Mesenchymal stem cell (in vitro differentiated cells and primary cell): ENCODE measurements at regions not wholly inside any gene's neighbourhood (a gene's known extent, or its start where the extent isn't known, plus 50 kb on each side); places are given as distances from the start of the nearest gene placed in this dataset.

Source experiments
- DNase-seq: peaks from one replicate; pipeline ENCODE4 v3.0.0-alpha.2; 2013
- H2AFZ ChIP-seq: one replicate; pipeline ENCODE4 v1.6.1; 2013; ENCODE audit warnings: low read depth, mild to moderate bottlenecking, control low read depth, inconsistent platforms, low read length, moderate library complexity
- H2AK5ac ChIP-seq: 2 replicates; pipeline ENCODE4 v1.6.1; 2013; ENCODE audit warnings: low read length, moderate library complexity, mild to moderate bottlenecking, inconsistent platforms; ENCODE audit not compliant: severe bottlenecking
- H2BK120ac ChIP-seq: one replicate; pipeline ENCODE4 v1.6.1; 2013; ENCODE audit warnings: low read depth, mild to moderate bottlenecking, inconsistent platforms, low read length, moderate library complexity
- H2BK12ac ChIP-seq, 2 experiments: one replicate each; pipeline ENCODE4 v1.6.1; 2013; ENCODE audit warnings: inconsistent platforms in 2 of 2, low read length in 2 of 2, mild to moderate bottlenecking in 2 of 2, moderate library complexity in 2 of 2, control low read depth in 1 of 2
- H2BK15ac ChIP-seq: one replicate; pipeline ENCODE4 v1.6.1; 2013; ENCODE audit warnings: mild to moderate bottlenecking, low read depth, inconsistent platforms; ENCODE audit not compliant: poor library complexity, severe bottlenecking
- H2BK5ac ChIP-seq: 2 replicates; pipeline ENCODE4 v1.6.1; 2013; ENCODE audit warnings: low read depth, mild to moderate bottlenecking, low read length, control low read depth, inconsistent platforms; ENCODE audit not compliant: poor library complexity, severe bottlenecking
- H3K14ac ChIP-seq, 2 experiments: one replicate each; pipeline ENCODE4 v1.6.1; 2013; ENCODE audit warnings: inconsistent platforms in 2 of 2, low read length in 2 of 2, control low read depth in 1 of 2, mild to moderate bottlenecking in 1 of 2, moderate library complexity in 1 of 2
- H3K18ac ChIP-seq, 2 experiments: one replicate each; pipeline ENCODE4 v1.6.1; 2013; ENCODE audit warnings: inconsistent platforms in 2 of 2, low read length in 2 of 2, control low read depth in 1 of 2, low read depth in 1 of 2, mild to moderate bottlenecking in 1 of 2
- H3K23ac ChIP-seq, 2 experiments: one replicate each; pipeline ENCODE4 v1.6.1; 2013; ENCODE audit warnings: inconsistent platforms in 2 of 2, low read length in 2 of 2, mild to moderate bottlenecking in 2 of 2, moderate library complexity in 2 of 2, control low read depth in 1 of 2
- H3K27ac ChIP-seq: 2 replicates; pipeline ENCODE4 v1.5.1; 2013; ENCODE audit warnings: mild to moderate bottlenecking, moderate library complexity, low read length, control low read depth, inconsistent platforms; ENCODE audit not compliant: poor library complexity, severe bottlenecking
- H3K27me3 ChIP-seq, 2 experiments: 2 replicates each; pipeline versions ENCODE4 v1.6.1 to v1.7.0; 2013; ENCODE audit warnings: low read length in 2 of 2, mild to moderate bottlenecking in 2 of 2, moderate library complexity in 2 of 2, control low read depth in 1 of 2, inconsistent platforms in 1 of 2; ENCODE audit not compliant: control insufficient read depth in 1 of 2, insufficient read depth in 1 of 2
- H3K36me3 ChIP-seq, 2 experiments: 2 replicates each; pipeline versions ENCODE4 v1.6.1 to v1.7.0; 2013; ENCODE audit warnings: low read length in 2 of 2, control low read depth in 1 of 2, inconsistent platforms in 1 of 2, low read depth in 1 of 2, mild to moderate bottlenecking in 1 of 2; ENCODE audit not compliant: insufficient read depth in 2 of 2, control insufficient read depth in 1 of 2
- H3K4ac ChIP-seq, 2 experiments: one replicate each; pipeline ENCODE4 v1.6.1; 2013; ENCODE audit warnings: inconsistent platforms in 2 of 2, low read length in 2 of 2, mild to moderate bottlenecking in 2 of 2, moderate library complexity in 2 of 2, control low read depth in 1 of 2, low read depth in 1 of 2
- H3K4me1 ChIP-seq: 2 replicates; pipeline ENCODE4 v1.6.1; 2013; ENCODE audit warnings: low read depth, low read length, control low read depth; ENCODE audit not compliant: control insufficient read depth, insufficient read depth
- H3K4me2 ChIP-seq: 2 replicates; pipeline ENCODE4 v1.6.1; 2013; ENCODE audit warnings: low read length, mild to moderate bottlenecking, inconsistent platforms; ENCODE audit not compliant: poor library complexity, severe bottlenecking
- H3K4me3 ChIP-seq, 2 experiments: 2 replicates each; pipeline versions ENCODE4 v1.5.1 to v1.7.0; 2013; ENCODE audit warnings: low read length in 2 of 2, mild to moderate bottlenecking in 2 of 2, control low read depth in 1 of 2, low read depth in 1 of 2; ENCODE audit not compliant: insufficient read depth in 1 of 2
- H3K79me1 ChIP-seq: replicated peaks from 2 replicates; pipeline ENCODE4 v1.6.1; 2013; ENCODE audit warnings: mild to moderate bottlenecking, control low read depth, low read length, inconsistent platforms; ENCODE audit not compliant: poor library complexity, severe bottlenecking
- H3K9ac ChIP-seq: 2 replicates; pipeline ENCODE4 v1.7.0; 2013; ENCODE audit warnings: mild to moderate bottlenecking, low read length, moderate library complexity
- H3K9me3 ChIP-seq: 2 replicates; pipeline ENCODE4 v1.7.0; 2013; ENCODE audit warnings: mild to moderate bottlenecking, low read length; ENCODE audit not compliant: control insufficient read depth
- H4K8ac ChIP-seq: one replicate; pipeline ENCODE4 v1.6.1; 2013; ENCODE audit warnings: inconsistent platforms, mild to moderate bottlenecking, low read length, moderate library complexity
- H4K91ac ChIP-seq: one replicate; pipeline ENCODE4 v1.6.1; 2013; ENCODE audit warnings: mild to moderate bottlenecking, low read length, inconsistent platforms
- WGBS: methylation state at CpG from one replicate; pipeline ENCODE4 v1.1.7; 2013; ENCODE audit warnings: mixed read lengths; 5-methylcytosine and 5-hydroxymethylcytosine counted together

DNA sequence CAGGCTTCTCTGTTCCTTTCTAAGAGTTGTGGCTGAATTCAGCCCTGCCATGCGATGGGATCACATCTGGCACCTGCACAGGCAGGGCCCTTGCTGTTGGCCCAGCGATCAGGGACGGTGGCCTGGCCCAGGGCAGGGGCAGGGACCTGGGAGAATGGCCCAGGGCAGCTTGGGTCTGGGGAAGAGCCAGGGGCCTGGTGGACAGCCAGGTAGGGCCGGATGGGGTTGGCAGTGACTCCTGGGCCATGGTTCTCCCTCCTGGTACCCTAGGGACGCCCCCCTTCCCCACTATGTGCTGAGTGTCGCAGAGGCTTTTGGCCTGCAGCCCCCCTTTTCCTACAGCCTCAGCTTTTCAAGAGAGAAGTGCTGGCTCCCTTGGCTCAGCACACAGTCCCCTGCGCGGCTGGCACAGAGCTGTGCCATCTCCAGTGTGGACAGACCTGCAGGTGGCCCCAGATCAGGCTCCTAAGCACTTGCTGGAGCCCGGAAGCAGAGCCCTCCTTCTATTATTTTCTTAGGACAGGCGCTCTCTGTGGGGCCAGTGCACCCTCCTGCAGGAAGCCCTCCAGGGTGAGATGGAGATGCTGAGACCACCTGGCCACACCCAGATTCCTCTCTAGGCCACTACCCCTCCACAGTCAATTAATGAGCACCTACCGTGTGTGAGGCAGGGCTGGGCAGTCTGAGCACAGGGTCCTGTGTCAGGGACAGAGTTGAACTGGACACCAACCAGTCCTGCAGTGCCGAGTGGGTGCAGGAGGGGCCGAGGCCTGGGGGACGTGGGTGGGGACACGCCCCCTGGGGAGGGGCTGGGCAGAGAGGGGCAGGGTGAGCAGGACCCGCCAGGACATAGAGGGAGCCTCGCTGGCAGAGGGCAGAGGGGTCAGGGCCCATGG lies 267.6 kb downstream of the ADGRD1 start:
- Histone ChIP-seq H3K4ac (no peak overlapping the region), H2BK15ac (no peak overlapping the region), H3K36me3 (no peaks in the 10 kb centered on the region), H3K14ac (no peak overlapping the region), H2BK5ac (no peak overlapping the region), H3K18ac (no peak overlapping the region), H3K79me1 (no peaks in the 10 kb centered on the region), H3K9me3 (no peaks in the 10 kb centered on the region), H4K8ac (no peak overlapping the region), H3K4me2 (no peak overlapping the region), H3K4me1 (no peaks in the 10 kb centered on the region), H3K4me3 (no peak overlapping the region), H3K9ac (no peak overlapping the region), H3K27ac (no peak overlapping the region), H3K23ac (no peak overlapping the region), H2AFZ (no peak overlapping the region), H2AK5ac (no peak overlapping the region), H2BK120ac (no peak overlapping the region), H2BK12ac (no peak overlapping the region), H3K27me3 (peaks cover 0 to 17% of the 10 kb centered on the region in 2 experiments), H4K91ac (no peak overlapping the region)
- WGBS: 81% methylated on average over 15 of the region's 17 CpGs
- no peak for DNase-seq

- Histone ChIP-seq H3K9me3 (no peaks in the 10 kb centered on the region), H3K9ac (no peak overlapping the region), H3K4ac (no peak overlapping the region), H3K4me3 (no peak overlapping the region), H2BK5ac (no peak overlapping the region), H3K27me3 (peaks cover 0 to 20% of the 10 kb centered on the region in 2 experiments), H2BK15ac (no peak overlapping the region), H3K27ac (no peak overlapping the region), H4K91ac (no peak overlapping the region), H3K18ac (no peak overlapping the region), H3K4me2 (no peak overlapping the region), H3K4me1 (no peaks in the 10 kb centered on the region), H4K8ac (no peak overlapping the region), H2BK120ac (no peak overlapping the region), H3K14ac (no peak overlapping the region), H3K36me3 (no peaks in the 10 kb centered on the region), H2AFZ (no peak overlapping the region), H3K79me1 (no peaks in the 10 kb centered on the region), H2AK5ac (no peak overlapping the region), H3K23ac (no peak overlapping the region), H2BK12ac (no peak overlapping the region)
- no peak for DNase-seq
- 75% methylated on average over 4 of the region's 5 CpGs for WGBS
These were observed 268.2 kb downstream of the ADGRD1 start for GRCh38 chr12:131221957-131222328.

GRCh38 chr12:131222329-131223139 lies 268.8 kb downstream of the ADGRD1 start:
- Histone ChIP-seq H3K9ac (no peak overlapping the region), H3K36me3 (no peaks in the 10 kb centered on the region)
- 84% methylated on average over 22 of the region's 22 CpGs for WGBS

DNA sequence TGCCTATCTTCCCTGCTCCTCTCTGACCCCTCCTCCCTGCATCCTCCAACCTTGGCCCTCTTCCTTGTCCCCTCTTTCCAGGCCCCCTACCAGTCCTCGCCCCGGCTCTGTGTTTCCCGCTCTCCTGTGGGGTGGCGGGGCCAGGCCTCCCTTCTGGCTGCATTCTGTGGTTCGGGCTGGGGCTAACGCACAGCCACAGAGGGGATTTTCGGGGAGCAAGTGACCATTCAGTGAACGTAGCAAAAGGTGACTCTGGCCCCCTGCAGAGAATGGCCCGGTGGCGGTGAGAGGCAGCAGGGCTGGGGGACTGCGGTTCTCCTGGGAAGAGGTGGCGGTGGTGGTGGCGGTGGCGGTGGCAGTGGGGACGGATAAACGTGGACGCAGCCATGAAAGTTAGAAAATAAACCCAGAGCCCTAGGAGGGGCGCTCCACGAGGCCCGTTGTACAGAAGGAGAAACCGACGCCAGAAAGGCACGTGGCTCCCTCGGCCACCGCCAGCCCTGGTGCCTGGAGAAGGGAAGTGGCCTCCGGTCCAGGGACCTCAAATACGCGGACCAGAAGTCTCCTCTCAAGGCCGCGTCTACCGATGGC lies 269.6 kb downstream of the ADGRD1 start:
- Histone ChIP-seq H4K8ac (no peak overlapping the region), H3K36me3 (no peaks in the 10 kb centered on the region), H2BK5ac (no peak overlapping the region), H3K4ac (no peak overlapping the region), H2BK15ac (no peak overlapping the region), H3K18ac (no peak overlapping the region), H2AFZ (no peak overlapping the region), H3K14ac (no peak overlapping the region), H3K23ac (no peak overlapping the region), H2AK5ac (no peak overlapping the region), H3K4me2 (no peak overlapping the region), H3K4me3 (no peak overlapping the region), H3K9me3 (no peaks in the 10 kb centered on the region), H3K4me1 (no peaks in the 10 kb centered on the region), H3K27me3 (peaks cover 0 to 14% of the 10 kb centered on the region in 2 experiments), H2BK120ac (no peak overlapping the region), H3K9ac (no peak overlapping the region), H3K27ac (no peak overlapping the region), H2BK12ac (no peak overlapping the region), H4K91ac (no peak overlapping the region), H3K79me1 (no peaks in the 10 kb centered on the region)
- 92% methylated on average over 31 of the region's 31 CpGs for WGBS
- no peak for DNase-seq

More at GRCh38 chr12:131222329-131223139, 268.8 kb downstream of the ADGRD1 start:
- no peak overlapping the region for H3K4me3 ChIP-seq
- H3K4ac ChIP-seq: no peak overlapping the region
- no peak overlapping the region for H3K4me2 ChIP-seq
- H4K8ac ChIP-seq: no peak overlapping the region
- H2BK5ac ChIP-seq: no peak overlapping the region
- H3K18ac ChIP-seq: no peak overlapping the region
- H2BK120ac ChIP-seq: no peak overlapping the region
- DNase-seq: no peak
- no peaks in the 10 kb centered on the region for H3K79me1 ChIP-seq
- H2AFZ ChIP-seq: no peak overlapping the region
- no peak overlapping the region for H2BK15ac ChIP-seq
- H3K14ac ChIP-seq: no peak overlapping the region
- H3K23ac ChIP-seq: no peak overlapping the region
- H3K9me3 ChIP-seq: no peaks in the 10 kb centered on the region
- no peaks in the 10 kb centered on the region for H3K4me1 ChIP-seq
- peaks cover 0 to 21% of the 10 kb centered on the region in 2 experiments for H3K27me3 ChIP-seq
- H4K91ac ChIP-seq: no peak overlapping the region
- no peak overlapping the region for H3K27ac ChIP-seq
- H2AK5ac ChIP-seq: no peak overlapping the region
- H2BK12ac ChIP-seq: no peak overlapping the region
